Left ventricle myocardium inferior (tissue), 1 donor: ENCODE measurements at regions not wholly inside any gene's neighbourhood (a gene's known extent, or its start where the extent isn't known, plus 50 kb on each side); places are given as distances from the start of the nearest gene placed in this dataset.

Experiments
- DNase-seq: peaks from one replicate; pipeline ENCODE4 v3.0.0-alpha.2; 2020
- H3K27ac ChIP-seq: fragments of 200-600 bp; replicated peaks from 2 replicates; pipeline ENCODE4 v1.8.0; 2021
- H3K27me3 ChIP-seq: fragments of 200-600 bp; 2 replicates; pipeline ENCODE4 v1.8.0; 2021; ENCODE audit warnings: low read depth
- H3K36me3 ChIP-seq: fragments of 200-600 bp; 2 replicates; pipeline ENCODE4 v1.8.0; 2021
- H3K4me1 ChIP-seq: fragments of 200-600 bp; 2 replicates; pipeline ENCODE4 v1.8.0; 2021
- H3K4me3 ChIP-seq: fragments of 200-600 bp; 2 replicates; pipeline ENCODE4 v1.8.0; 2021; ENCODE audit warnings: mild to moderate bottlenecking, moderate library complexity
- H3K9me3 ChIP-seq: fragments of 200-600 bp; replicated peaks from 2 replicates; pipeline ENCODE4 v1.8.0; 2021
- intact Hi-C: fragments of 100-400 bp; cut with micrococcal nuclease; formaldehyde crosslinking; loops from one replicate; pipeline ENCODE4 v1.11.0; 2022
- TF ChIP-seq, protein P1 (sequence below): fragments of 200-600 bp; IDR thresholded peaks from 2 replicates; pipeline ENCODE4 v1.8.0; 2021; ENCODE audit warnings: antibody characterized with exemption, mild to moderate bottlenecking, borderline replicate concordance
- donor health status: DM: no; HTN: yes; CAD: no; lungs with severe emphysema.

- Histone ChIP-seq H3K27ac (no peak overlapping the region), H3K27me3 (no peaks in the 10 kb centered on the region), H3K4me1 (no peaks in the 10 kb centered on the region), H3K4me3 (no peak overlapping the region), H3K9me3 (no peaks in the 10 kb centered on the region), H3K36me3 (no peaks in the 10 kb centered on the region)
- DNase-seq: no peak
- intact Hi-C loops: no loop called here
- TF ChIP-seq, protein P1, sequence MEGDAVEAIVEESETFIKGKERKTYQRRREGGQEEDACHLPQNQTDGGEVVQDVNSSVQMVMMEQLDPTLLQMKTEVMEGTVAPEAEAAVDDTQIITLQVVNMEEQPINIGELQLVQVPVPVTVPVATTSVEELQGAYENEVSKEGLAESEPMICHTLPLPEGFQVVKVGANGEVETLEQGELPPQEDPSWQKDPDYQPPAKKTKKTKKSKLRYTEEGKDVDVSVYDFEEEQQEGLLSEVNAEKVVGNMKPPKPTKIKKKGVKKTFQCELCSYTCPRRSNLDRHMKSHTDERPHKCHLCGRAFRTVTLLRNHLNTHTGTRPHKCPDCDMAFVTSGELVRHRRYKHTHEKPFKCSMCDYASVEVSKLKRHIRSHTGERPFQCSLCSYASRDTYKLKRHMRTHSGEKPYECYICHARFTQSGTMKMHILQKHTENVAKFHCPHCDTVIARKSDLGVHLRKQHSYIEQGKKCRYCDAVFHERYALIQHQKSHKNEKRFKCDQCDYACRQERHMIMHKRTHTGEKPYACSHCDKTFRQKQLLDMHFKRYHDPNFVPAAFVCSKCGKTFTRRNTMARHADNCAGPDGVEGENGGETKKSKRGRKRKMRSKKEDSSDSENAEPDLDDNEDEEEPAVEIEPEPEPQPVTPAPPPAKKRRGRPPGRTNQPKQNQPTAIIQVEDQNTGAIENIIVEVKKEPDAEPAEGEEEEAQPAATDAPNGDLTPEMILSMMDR: no peak
Measured at GRCh38 chr1:166330096-166330495, 163.3 kb upstream of the FAM78B start.

DNA sequence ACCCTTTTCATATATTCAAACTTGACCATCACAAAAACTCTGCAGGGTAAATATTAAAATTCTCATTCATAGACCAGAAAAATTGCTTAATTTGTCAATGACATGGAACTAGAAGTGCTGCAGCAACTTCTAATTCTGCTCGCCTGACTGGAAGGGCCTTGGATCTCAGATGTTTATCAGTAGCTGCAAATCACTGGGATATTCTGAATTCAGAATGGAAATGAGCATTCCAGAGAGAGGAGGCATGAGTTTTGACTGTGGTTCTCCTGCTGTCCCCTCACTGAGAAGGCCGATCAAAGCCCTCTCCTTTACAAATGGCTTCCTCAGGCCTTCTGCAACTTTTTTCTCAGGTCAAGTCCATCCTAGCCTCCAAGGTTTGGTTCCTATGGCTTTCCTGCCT is 171.3 kb upstream of the FAM78B start:
- H3K27ac ChIP-seq: no peak overlapping the region
- H3K27me3 ChIP-seq: no peaks in the 10 kb centered on the region
- intact Hi-C loops: no loop called here
- H3K4me3 ChIP-seq: no peak overlapping the region
- no peaks in the 10 kb centered on the region for H3K36me3 ChIP-seq
- no peak for DNase-seq
- no peaks in the 10 kb centered on the region for H3K9me3 ChIP-seq
- TF ChIP-seq, protein P1: no peak
- no peaks in the 10 kb centered on the region for H3K4me1 ChIP-seq

- no peaks in the 10 kb centered on the region for H3K4me1 ChIP-seq
- H3K27ac ChIP-seq: no peak overlapping the region
- H3K27me3 ChIP-seq: no peaks in the 10 kb centered on the region
- no peak overlapping the region for H3K4me3 ChIP-seq
- no peaks in the 10 kb centered on the region for H3K9me3 ChIP-seq
- DNase-seq: no peak
- TF ChIP-seq, protein P1: no peak
- H3K36me3 ChIP-seq: no peaks in the 10 kb centered on the region
- intact Hi-C loops: no loop called here
Measured at GRCh38 chr1:166340709-166341108, 173.9 kb upstream of the FAM78B start.

GRCh38 chr1:166343276-166343675 is 176.5 kb upstream of the FAM78B start:
- Histone ChIP-seq H3K36me3 (no peaks in the 10 kb centered on the region), H3K27ac (no peak overlapping the region), H3K4me1 (no peaks in the 10 kb centered on the region), H3K27me3 (no peaks in the 10 kb centered on the region), H3K4me3 (no peak overlapping the region), H3K9me3 (peaks cover 13% of the 10 kb centered on the region)
- intact Hi-C loops: no loop called here
- no peak for DNase-seq
- TF ChIP-seq, protein P1: no peak

- intact Hi-C loops: no loop called here
- no peak for DNase-seq
- no peaks in the 10 kb centered on the region for H3K36me3 ChIP-seq
- no peaks in the 10 kb centered on the region for H3K27me3 ChIP-seq
- H3K27ac ChIP-seq: no peak overlapping the region
- no peaks in the 10 kb centered on the region for H3K4me1 ChIP-seq
- TF ChIP-seq, protein P1: no peak
- peaks cover 13% of the 10 kb centered on the region for H3K9me3 ChIP-seq
- H3K4me3 ChIP-seq: no peak overlapping the region
Measured at GRCh38 chr1:166350490-166350889, 183.7 kb upstream of the FAM78B start.

- TF ChIP-seq, protein P1: no peak
- no peak for DNase-seq
- H3K4me3 ChIP-seq: no peak overlapping the region
- no peaks in the 10 kb centered on the region for H3K36me3 ChIP-seq
- intact Hi-C loops: no loop called here
- peaks cover 13% of the 10 kb centered on the region for H3K9me3 ChIP-seq
- no peaks in the 10 kb centered on the region for H3K27me3 ChIP-seq
- no peaks in the 10 kb centered on the region for H3K4me1 ChIP-seq
- no peak overlapping the region for H3K27ac ChIP-seq
Measured at GRCh38 chr1:166351676-166352075, 184.9 kb upstream of the FAM78B start.
